Activated CD8-positive, alpha-beta memory T cell treated with anti-CD3 and anti-CD28 coated beads, Interleukin-2, amount 50 U/mL, for 1 hour (primary cell): ENCODE measurements at regions not wholly inside any gene's neighbourhood (a gene's known extent, or its start where the extent isn't known, plus 50 kb on each side); places are given as distances from the start of the nearest gene placed in this dataset.
"Not testable (repeated sequence)": the region's sequence is repeated elsewhere in the genome, so short reads cannot be mapped to it uniquely, and the experiment has no call there.

ENCODE experiments used
- DNase-seq: peaks from one replicate; pipeline ENCODE4 v3.0.0-alpha.2; 2020; ENCODE audit errors: extremely low read depth

- no peak for DNase-seq
These were observed 206.8 kb upstream of the ZNF217 start for GRCh38 chr20:53800418-53800817.

- DNase-seq = no peak
These were observed 203.4 kb upstream of the ZNF217 start for GRCh38 chr20:53797085-53797484.

DNA sequence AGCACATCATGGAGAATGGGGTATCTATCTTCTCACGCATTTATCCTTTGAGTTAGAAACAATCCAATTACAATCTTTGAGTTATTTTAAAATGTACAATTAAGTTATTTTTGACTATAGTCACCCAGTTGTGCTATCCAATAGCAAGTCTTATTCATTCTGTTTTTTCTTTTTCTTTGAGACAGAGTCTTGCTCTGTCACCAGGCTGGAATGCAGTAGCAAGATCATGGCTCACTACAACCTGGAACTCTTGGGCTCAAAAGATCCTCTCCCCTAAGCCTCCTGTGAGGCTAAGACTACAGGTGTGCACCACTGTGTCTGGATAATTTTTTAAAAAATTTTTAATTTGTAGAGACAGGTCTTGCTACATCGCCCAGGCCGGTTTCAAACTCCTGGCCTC lies 201.5 kb upstream of the ZNF217 start:
- no peak for DNase-seq

- no peak for DNase-seq
These were observed 201.0 kb upstream of the ZNF217 start for GRCh38 chr20:53794529-53795115.

DNA sequence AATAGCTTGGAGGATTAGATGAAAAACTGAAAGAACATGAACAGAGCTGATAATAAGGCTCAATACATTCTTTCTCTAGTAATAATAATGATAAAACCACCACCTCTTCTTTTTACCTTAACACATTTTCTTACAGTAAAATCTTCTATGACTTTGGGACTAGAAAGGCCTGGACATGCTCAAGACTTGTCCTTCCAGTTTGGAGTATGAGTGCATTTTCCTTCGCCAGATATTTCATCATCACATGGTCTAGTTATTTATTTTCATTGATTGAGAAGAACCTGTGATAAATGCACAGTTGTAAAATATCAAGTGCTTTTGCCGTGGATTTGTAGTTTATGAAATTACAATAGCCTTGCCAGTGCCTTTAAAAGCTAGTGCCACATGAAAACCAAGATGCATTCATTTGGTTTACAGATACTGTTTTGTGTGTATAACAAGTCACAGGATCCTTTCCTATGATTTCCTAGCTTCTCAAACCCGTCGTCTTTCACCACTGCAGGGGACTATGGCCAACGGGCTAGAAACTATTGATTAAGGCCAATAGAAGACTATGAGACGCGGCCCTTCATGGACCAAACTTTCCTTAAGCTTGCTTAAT lies 200.2 kb upstream of the ZNF217 start:
- DNase-seq = no peak

DNA sequence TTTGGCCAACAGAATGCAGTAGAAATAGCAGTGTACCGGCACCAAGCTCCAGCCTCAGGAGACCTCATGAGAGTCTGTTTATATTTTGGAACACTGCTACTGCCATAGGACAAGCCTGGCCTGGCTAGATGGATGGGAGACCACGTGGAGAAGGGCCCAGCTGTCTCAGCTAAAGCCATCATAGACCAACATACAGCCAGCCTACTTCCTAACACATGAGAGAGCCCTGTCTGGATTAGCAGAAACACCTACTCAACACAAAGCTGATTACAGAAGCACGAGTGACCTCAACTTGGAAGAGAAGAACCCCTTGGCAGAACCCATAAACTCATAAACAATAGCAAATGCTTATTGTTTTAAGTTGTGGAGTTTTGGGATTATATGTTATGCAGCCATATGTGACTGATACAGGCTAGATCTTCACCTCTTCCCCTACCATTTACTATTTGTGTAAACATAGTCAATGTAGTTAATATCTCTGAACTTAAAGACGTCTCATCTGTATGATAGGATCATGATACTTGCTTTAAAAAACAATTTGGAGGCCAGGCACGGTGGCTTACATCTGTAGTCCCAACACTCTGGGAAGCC lies 199.4 kb upstream of the ZNF217 start:
- DNase-seq = no peak

- DNase-seq = no peak
These were observed 196.5 kb upstream of the ZNF217 start for GRCh38 chr20:53789989-53790675.

GRCh38 chr20:53788253-53789022 lies 194.8 kb upstream of the ZNF217 start:
- DNase-seq = no peak

DNA sequence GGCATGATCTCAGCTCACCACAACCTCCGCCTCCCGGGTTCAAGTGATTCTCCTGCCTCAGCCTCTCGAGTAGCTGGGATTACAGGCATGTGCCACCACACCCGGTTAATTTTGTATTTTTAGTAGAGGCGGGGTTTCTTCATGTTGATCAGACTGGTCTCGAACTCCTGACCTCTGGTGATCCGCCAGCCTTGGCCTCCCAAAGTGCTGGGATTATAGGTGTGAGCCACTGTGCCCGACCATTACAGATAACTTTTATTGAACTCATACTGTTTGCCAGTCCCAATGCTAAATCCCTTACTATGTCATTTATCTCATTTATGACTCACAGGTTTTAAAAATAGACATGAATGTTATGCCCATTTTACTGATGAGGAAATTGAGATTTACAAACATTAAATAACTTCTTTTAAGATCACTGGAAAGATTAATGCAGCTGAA lies 193.9 kb upstream of the ZNF217 start:
- DNase-seq = not testable (repeated sequence)

DNA sequence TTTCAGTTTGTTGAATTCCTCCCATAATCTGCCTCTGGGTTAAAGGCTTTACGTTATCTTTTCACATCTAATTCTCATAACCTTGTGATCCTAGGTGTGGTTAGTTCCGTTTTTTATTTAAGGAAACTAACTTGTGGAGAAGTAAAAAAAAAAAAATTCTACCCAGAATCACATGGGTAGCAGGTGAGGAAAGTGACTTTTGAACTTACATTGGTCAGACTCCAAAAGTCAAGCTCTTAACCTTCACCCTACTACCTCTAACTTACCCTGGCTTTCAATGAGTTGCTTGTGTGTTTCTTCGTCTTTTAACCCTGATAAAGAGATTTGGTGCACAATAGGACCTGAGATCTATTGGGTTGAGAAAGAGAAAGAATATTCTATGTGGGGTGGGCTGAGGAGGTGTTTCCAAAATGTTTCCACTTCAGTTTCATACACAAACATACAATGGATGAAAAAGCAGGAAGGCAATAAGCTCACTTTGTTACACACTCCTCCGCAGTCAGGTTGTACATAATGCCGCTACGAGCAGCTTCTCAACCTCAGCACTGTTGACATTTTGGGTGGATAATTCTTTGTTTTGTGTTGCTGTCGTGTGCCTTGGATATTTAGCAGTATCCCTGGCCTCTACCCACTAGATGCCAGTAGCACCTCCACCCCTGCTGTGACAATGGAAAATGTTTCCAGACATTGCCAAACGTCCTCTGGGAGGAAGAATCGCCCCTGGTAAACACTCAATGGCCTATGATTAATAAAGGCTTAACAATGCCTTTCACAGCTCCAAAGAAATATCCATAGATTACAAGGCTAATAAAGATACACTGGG lies 193.0 kb upstream of the ZNF217 start:
- no peak for DNase-seq

GRCh38 chr20:53786071-53786444 lies 192.4 kb upstream of the ZNF217 start:
- no peak for DNase-seq

DNA sequence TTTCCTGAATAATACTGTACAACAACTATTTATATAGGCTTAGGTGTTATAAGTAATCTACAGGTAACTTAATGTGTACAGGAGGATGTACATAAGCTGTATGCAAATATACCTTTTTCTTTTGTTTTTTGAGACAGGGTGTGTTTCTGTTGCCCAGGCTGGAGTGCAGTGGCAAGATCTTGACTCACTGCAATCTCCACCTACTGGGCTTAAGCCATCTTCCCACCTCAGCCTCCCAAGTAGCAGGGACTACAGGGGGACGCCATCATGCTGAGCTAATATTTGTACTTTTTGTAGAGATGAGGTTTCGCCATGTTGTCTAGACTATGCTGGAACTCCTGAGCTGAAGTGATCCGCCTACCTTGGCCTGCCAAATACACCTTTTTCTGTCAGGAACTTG lies 191.7 kb upstream of the ZNF217 start:
- no peak for DNase-seq

DNA sequence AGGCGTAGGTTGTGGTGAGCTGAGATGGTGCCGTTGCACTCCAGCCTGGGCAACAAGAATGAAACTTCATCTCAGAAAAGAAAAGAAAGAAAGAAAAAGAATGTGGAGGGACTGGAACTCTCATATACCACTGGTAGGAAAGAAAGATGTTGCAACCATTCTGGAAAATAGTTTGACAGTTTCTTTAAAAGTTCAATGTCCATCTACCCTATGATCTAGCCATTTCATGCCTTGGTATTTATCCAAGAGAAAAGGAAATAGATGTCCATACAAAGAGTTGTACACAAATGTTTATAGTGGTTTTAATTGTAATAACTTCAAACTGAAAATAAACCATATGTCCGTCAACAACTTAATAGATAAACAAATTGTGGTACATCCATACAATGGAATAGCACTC lies 190.1 kb upstream of the ZNF217 start:
- DNase-seq = no peak

- DNase-seq = no peak
These were observed 189.1 kb upstream of the ZNF217 start for GRCh38 chr20:53782612-53783246.

DNA sequence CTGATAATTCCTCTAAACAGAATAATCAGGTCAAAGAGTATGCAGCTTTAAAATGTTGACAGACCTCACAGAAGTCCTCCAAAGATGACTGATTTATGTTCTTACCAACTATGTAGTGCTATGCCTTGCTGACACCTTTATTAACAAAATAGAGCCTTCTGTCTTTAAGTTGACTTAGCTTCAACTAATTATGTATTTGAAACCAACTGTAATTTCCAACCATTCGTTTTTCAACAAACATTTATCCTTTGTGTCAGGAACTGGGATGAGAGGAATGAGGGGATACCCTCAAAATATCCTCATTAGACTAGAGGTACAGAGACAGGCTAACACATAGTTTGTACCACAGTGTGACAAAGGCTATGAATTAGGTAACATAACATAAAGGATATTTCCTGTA lies 186.2 kb upstream of the ZNF217 start:
- DNase-seq = no peak

DNA sequence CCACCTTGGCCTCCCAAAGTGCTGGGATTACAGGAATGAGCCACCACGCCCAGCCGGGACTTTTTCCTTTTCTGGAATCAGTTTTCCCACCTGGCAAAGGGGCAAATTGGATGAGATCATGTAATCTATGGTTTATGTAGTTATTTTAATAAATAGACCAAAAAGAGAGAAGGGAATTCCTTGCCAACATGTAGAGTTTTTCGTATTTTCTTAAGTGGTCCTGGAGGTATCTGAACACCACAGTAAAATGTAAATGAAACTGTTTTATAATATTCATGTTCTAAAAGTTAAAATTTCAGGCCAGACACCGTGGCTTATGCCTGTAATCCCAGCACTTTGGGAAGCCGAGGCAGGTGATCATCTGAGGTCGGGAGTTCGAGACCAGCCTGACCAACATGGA lies 185.1 kb upstream of the ZNF217 start:
- DNase-seq = no peak

GRCh38 chr20:53778041-53778516 lies 184.4 kb upstream of the ZNF217 start:
- DNase-seq = no peak

GRCh38 chr20:53777402-53777801 lies 183.8 kb upstream of the ZNF217 start:
- not testable (repeated sequence) for DNase-seq

DNA sequence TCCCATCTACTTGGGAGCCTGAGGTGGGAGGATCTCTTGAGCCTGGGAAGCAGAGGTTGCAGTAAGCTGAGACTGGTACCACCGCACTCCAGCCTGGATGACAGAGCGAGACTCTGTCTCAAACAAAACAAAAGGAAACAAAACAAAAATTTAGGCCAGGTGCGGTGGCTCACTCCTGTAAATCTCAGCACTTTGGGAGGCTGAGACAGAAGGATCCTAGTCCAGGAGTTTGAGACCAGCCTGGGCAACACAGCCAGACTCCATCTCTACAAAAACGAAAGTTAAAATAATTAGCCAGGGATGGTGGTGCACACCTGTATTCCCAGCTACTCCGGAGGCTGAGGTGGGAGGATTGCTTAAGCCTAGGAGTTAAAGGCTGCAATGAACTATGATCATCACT lies 183.2 kb upstream of the ZNF217 start:
- no peak for DNase-seq

GRCh38 chr20:53774461-53775203 lies 181.0 kb upstream of the ZNF217 start:
- no peak for DNase-seq
